IPS DF 6.9 (cell line): ENCODE measurements at regions not wholly inside any gene's neighbourhood (a gene's known extent, or its start where the extent isn't known, plus 50 kb on each side); places are given as distances from the start of the nearest gene placed in this dataset.

Source experiments
- DNase-seq: peaks from one replicate; pipeline ENCODE4 v3.0.0-alpha.2; 2013; ENCODE audit warnings: low read depth, low spot score
- H3K27ac ChIP-seq: one replicate; pipeline ENCODE4 v1.5.1; 2013; ENCODE audit warnings: low read length, control low read depth
- H3K27me3 ChIP-seq: 2 replicates; pipeline ENCODE4 v1.6.1; 2013; ENCODE audit warnings: mild to moderate bottlenecking, low read length; ENCODE audit not compliant: control insufficient read depth, insufficient read depth
- H3K36me3 ChIP-seq: 2 replicates; pipeline ENCODE4 v1.6.1; 2013; ENCODE audit warnings: low read length; ENCODE audit not compliant: control insufficient read depth, insufficient read depth
- H3K4me1 ChIP-seq: 2 replicates; pipeline ENCODE4 v1.6.1; 2013; ENCODE audit warnings: low read length; ENCODE audit not compliant: control insufficient read depth, insufficient read depth
- H3K4me3 ChIP-seq: 2 replicates; pipeline ENCODE4 v1.5.1; 2013; ENCODE audit warnings: mild to moderate bottlenecking, low read length
- H3K9me3 ChIP-seq: 2 replicates; pipeline ENCODE4 v1.6.1; 2013; ENCODE audit warnings: low read length, inconsistent platforms; ENCODE audit not compliant: control insufficient read depth, insufficient read depth
- WGBS: extraction: QIAGEN DNeasy Blood & Tissue Kit; methylation state at CpG from one replicate; pipeline ENCODE4 v1.1.7; 2013; ENCODE audit warnings: mixed read lengths, missing lambda C conversion rate; ENCODE audit not compliant: insufficient read length, insufficient coverage; 5-methylcytosine and 5-hydroxymethylcytosine counted together

DNA sequence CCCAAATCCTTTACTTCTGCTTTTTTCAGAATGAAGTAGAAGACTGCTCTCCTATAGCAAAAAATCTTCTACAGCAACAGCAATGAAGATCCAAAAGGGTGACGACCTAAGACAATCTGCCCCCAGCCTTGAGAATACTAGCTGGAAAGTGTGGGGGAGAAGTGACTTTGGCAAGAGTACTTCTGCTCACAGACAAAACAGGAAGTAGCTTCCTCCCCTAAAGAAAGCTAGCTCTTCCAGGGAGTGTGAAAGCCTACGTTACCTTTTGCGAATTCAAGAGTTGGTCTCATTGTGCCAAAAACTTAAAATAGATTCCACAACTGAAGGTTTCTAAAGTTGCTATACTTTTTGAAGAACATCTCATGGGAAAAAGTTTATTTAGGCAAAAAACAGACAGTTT lies 1069.2 kb upstream of the CHAC2 start:
- H3K4me1 ChIP-seq: no peaks in the 10 kb centered on the region
- WGBS: no CpG with 5 or more reads among the region's 3 CpGs
- no peaks in the 10 kb centered on the region for H3K27me3 ChIP-seq
- no peaks in the 10 kb centered on the region for H3K36me3 ChIP-seq
- H3K9me3 ChIP-seq: no peaks in the 10 kb centered on the region
- DNase-seq: no peak
- H3K4me3 ChIP-seq: no peak overlapping the region
- no peak overlapping the region for H3K27ac ChIP-seq

DNA sequence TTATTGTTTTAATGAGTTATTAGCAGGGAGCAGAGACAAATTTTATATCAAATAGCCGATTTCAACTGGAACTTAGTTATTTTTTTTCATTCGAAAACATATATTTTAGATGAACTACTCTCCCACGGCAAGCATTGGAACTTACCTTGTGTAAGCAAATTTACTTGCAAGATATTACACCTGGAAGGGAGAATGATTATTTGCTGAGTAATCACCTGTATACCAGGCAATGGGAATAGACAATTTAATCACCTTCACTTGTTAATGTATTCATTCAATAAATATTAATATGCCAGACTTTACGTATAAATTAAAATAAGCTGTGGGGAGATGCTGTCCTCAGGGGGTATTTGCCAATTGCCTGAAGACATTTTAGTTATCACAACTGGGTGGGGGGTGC lies 1069.9 kb upstream of the CHAC2 start:
- H3K9me3 ChIP-seq: no peaks in the 10 kb centered on the region
- H3K36me3 ChIP-seq: no peaks in the 10 kb centered on the region
- H3K27me3 ChIP-seq: no peaks in the 10 kb centered on the region
- no peaks in the 10 kb centered on the region for H3K4me1 ChIP-seq
- DNase-seq: no peak
- H3K4me3 ChIP-seq: no peak overlapping the region
- WGBS: no CpG with 5 or more reads among the region's 4 CpGs
- H3K27ac ChIP-seq: no peak overlapping the region

DNA sequence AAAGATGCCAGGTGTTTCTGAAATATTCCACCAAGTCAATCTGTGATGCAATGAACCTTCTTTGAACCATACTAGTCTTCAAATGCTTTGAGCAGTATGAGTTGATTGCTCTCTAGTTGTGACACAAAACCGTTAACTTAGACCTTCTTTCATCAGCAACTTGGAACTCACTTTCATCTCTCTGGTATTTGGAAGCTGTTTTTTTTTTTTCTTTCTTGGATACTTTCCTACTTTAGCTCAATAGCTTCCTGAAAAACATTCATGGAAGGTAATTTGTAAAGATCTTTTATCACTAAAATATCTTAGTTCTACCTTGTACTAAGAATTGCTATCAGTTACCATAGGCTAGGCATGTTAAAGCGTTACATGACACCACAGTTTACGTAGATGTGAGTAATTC lies 1071.9 kb upstream of the CHAC2 start:
- Histone ChIP-seq H3K4me3 (no peak overlapping the region), H3K9me3 (no peaks in the 10 kb centered on the region), H3K36me3 (no peaks in the 10 kb centered on the region), H3K27me3 (no peaks in the 10 kb centered on the region), H3K27ac (no peak overlapping the region), H3K4me1 (no peaks in the 10 kb centered on the region)
- DNase-seq: no peak
- WGBS: no CpG with 5 or more reads among the region's 3 CpGs

DNA sequence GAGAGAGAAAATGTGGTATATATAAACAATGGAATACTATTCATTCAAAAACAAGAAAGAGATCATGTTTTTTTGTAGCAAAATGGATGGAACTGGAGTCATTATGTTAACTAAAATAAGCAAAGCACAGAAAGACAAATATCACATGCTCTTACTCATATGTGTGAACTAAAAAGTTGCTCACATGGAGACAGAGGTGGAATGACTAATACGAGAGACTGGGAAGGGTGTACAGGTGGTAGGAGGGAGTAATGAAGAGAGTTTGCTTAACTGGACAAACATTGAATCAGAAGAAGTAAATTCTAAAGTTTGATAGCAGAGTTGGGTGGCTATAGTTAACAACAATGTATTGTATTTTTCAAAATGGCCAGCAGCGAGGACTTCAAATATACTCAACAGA lies 1080.7 kb upstream of the CHAC2 start:
- no CpG with 5 or more reads among the region's 2 CpGs for WGBS

DNA sequence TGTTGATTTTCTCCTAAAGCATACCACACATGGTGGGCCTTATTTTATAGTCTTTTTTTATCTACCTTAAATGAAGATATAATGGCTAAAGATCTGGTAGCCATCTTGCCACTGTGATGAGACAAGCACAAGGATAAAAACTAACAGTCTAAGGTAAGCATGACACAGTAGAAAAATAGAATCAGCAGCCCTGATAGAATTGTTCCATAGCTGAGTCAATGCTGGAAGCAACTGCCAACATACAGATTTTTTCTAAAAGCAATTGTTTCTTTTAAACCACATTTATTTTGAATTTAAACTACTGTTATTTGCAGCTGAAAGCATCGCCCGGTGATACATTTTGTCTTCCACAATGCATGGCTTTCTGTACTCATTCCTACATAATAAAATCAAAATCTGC lies 1091.5 kb upstream of the CHAC2 start:
- no peaks in the 10 kb centered on the region for H3K36me3 ChIP-seq
- H3K27ac ChIP-seq: no peak overlapping the region
- DNase-seq: no peak
- no peaks in the 10 kb centered on the region for H3K9me3 ChIP-seq
- no peak overlapping the region for H3K4me3 ChIP-seq
- H3K4me1 ChIP-seq: no peaks in the 10 kb centered on the region; the same call in 1 of the 2 replicates
- WGBS: no CpG with 5 or more reads among the region's 2 CpGs
- no peaks in the 10 kb centered on the region for H3K27me3 ChIP-seq

More for the DNA sequence above, 1080.7 kb upstream of the CHAC2 start:
- Histone ChIP-seq H3K4me3 (no peak overlapping the region), H3K4me1 (no peaks in the 10 kb centered on the region), H3K9me3 (no peaks in the 10 kb centered on the region), H3K27me3 (no peaks in the 10 kb centered on the region), H3K27ac (no peak overlapping the region), H3K36me3 (no peaks in the 10 kb centered on the region)
- no peak for DNase-seq

DNA sequence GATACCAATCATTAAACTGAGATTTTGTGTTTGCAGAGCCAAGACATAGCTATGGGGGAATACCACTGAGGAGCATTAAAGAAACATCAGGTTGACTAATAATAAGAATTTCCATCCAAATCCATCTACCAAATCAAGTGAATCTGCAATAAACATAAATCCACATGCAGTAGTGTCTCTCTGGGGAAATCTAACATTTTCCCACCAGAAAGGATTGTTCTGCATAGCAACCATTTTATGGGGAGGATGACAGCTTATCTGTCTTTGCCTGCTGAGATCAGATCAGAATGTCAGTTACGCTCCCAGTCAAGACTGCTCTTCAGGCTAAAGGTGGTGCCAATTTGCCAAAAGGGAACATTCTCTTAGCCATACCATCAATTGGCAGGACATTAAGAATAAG lies 1098.9 kb upstream of the CHAC2 start:
- Histone ChIP-seq H3K9me3 (no peaks in the 10 kb centered on the region; the same call in 1 of the 2 replicates), H3K27me3 (no peaks in the 10 kb centered on the region), H3K36me3 (no peaks in the 10 kb centered on the region), H3K27ac (no peak overlapping the region), H3K4me1 (no peaks in the 10 kb centered on the region), H3K4me3 (no peak overlapping the region)
- DNase-seq: no peak
- WGBS: no CpG with 5 or more reads among the region's 1 CpG

DNA sequence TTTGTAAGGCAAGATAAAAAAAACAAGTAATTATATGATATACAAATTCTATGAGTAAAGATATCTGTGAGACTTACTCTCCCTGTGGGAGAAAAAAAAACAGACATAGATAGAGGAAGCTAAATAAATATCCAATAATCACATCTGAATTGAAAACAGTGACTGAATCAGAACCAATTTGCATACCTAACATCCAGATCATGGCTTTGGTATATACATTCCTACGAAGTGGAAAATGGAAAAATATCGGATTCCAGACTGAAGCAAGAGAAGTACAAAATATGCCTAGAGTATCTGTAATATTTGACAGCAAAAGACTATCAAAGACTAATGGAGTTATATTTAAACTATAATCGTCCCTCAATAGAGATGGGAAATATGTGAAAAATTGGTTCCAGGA lies 1108.1 kb upstream of the CHAC2 start:
- Histone ChIP-seq H3K9me3 (no peaks in the 10 kb centered on the region), H3K4me1 (no peaks in the 10 kb centered on the region), H3K4me3 (no peak overlapping the region), H3K27ac (no peak overlapping the region), H3K36me3 (no peaks in the 10 kb centered on the region), H3K27me3 (no peaks in the 10 kb centered on the region)
- no CpG with 5 or more reads among the region's 3 CpGs for WGBS
- no peak for DNase-seq

DNA sequence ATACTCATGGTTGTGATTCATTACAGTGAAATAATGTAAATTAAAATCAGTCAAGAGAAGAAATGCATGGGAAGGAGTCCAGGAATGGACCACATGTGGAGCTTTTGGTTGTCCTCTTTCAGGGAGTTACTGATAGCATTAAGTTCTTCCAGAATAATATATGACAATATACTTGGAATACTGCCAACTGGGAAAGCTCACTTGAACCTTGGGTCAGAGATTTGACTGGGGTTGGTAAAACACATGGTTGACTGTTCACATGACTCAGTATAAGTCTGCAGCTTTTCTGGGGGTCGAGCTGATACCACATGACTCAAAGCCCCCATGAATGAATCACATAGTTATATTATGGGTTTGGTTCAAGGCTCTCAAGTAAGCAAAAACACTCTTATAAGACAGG lies 1109.0 kb upstream of the CHAC2 start:
- Histone ChIP-seq H3K4me1 (no peaks in the 10 kb centered on the region), H3K9me3 (no peaks in the 10 kb centered on the region), H3K27me3 (no peaks in the 10 kb centered on the region), H3K4me3 (no peak overlapping the region), H3K27ac (no peak overlapping the region), H3K36me3 (no peaks in the 10 kb centered on the region)
- WGBS: no CpG with 5 or more reads among the region's 1 CpG
- no peak for DNase-seq

DNA sequence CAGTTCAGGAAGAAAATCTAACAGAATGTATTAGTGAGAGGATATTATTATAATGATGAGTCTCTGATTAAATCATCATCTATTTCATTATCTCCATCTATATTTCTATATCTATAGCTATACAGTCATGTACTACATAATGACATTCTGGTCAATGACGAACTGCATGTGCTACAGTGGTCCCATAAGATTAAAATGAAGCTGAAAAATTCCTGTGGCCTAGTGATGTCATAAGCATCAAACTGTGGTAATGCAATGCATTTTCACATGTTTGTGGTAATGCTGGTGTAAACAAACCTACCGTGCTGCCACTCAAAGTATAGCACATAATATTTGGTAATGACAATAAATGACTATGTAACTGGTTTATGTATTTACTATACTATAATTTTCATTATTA lies 1127.9 kb upstream of the CHAC2 start:
- no peak for DNase-seq
- no peak overlapping the region for H3K27ac ChIP-seq
- no peaks in the 10 kb centered on the region for H3K9me3 ChIP-seq
- no peaks in the 10 kb centered on the region for H3K4me1 ChIP-seq
- H3K27me3 ChIP-seq: no peaks in the 10 kb centered on the region
- H3K4me3 ChIP-seq: no peak overlapping the region
- no CpG with 5 or more reads among the region's 2 CpGs for WGBS
- H3K36me3 ChIP-seq: no peaks in the 10 kb centered on the region

DNA sequence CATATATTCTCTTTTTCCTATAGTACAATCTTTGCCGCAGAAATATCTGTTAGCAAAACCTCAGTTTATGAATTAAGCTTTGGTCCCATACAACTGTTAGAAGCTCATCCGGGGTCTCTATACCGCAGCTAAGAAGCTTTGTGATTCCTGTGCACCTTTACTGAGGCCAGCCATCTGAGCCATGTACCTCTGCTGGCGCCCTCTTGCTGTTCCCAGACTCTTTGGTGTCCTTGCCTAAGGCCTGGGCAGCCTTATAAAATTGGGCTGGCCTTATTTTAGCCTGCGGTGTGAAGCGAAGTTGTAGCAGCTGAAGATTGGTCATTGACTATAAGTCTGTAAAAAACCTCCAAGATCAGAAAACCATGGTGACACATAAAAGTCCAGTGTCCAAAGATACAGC lies 1135.1 kb upstream of the CHAC2 start:
- peak; percentile 13 for DNase-seq
- Histone ChIP-seq H3K4me1 (no peaks in the 10 kb centered on the region), H3K27ac (no peak overlapping the region), H3K9me3 (no peaks in the 10 kb centered on the region), H3K27me3 (no peaks in the 10 kb centered on the region), H3K36me3 (no peaks in the 10 kb centered on the region), H3K4me3 (no peak overlapping the region)
- no CpG with 5 or more reads among the region's 6 CpGs for WGBS

DNA sequence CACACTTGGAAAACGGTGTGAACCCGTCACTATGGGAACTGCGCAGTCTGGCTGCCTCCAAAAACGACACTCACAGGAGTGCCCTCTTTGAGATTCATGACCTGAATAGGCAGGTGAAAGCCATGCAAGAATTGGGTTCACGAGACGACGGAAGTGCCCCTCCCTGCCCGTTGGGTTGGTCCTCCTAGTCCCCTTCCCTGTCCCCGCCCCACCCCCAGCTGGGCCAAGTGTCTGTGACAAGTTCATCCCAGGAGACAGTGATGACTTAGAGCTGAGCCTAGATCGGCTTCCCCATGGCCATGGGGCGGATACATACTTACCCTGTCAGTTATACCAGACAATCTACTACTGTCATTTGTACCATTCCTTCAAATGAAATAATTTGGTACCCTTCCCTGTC lies 1137.7 kb upstream of the CHAC2 start:
- WGBS: no CpG with 5 or more reads among the region's 11 CpGs
- Histone ChIP-seq H3K4me1 (no peaks in the 10 kb centered on the region), H3K27ac (no peak overlapping the region), H3K36me3 (no peaks in the 10 kb centered on the region), H3K4me3 (no peak overlapping the region), H3K27me3 (no peaks in the 10 kb centered on the region), H3K9me3 (no peaks in the 10 kb centered on the region)
- no peak for DNase-seq
